ENCODE measurements at regions not wholly inside any gene's neighbourhood (a gene's known extent, or its start where the extent isn't known, plus 50 kb on each side); places are given as distances from the start of the nearest gene placed in this dataset.

DNA sequence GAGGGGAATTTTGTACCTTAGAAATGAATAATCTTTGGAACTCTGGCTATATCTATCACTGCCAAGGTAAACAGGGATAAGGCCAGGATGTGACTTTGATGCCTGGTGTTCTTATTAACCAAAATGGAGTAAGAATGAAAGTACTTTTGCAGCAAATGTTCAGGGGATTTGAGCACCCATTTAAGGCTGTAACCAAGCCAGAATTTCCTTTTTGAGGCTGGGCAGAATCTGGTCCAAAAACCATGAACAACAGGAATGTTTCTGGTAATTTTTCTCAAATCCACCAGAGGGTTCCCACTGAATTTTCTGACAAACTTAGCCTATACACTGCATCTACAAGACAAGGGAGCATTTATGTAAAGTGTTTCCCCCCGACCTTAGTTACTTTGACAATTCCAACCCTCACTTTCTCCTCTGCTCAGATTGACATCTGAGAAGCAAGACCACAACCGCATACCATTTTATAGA is 120.6 kb downstream of the BAMBI start:
- TF ChIP-seq CTCF (tag by site-specific recombination; IDR thresholded peaks at IDR 0.05) (0 out of 2 replicates have a peak, but pooled peaks have one; percentile 20), ZNF350 (tag by site-specific recombination; IDR thresholded peaks at IDR 0.05) (no peak), ZNF768 (tag by site-specific recombination; IDR thresholded peaks at IDR 0.05) (no peak), OVOL3 (tag by site-specific recombination; IDR thresholded peaks at IDR 0.05) (no peak)
- TF ChIP-seq, protein P1, sequence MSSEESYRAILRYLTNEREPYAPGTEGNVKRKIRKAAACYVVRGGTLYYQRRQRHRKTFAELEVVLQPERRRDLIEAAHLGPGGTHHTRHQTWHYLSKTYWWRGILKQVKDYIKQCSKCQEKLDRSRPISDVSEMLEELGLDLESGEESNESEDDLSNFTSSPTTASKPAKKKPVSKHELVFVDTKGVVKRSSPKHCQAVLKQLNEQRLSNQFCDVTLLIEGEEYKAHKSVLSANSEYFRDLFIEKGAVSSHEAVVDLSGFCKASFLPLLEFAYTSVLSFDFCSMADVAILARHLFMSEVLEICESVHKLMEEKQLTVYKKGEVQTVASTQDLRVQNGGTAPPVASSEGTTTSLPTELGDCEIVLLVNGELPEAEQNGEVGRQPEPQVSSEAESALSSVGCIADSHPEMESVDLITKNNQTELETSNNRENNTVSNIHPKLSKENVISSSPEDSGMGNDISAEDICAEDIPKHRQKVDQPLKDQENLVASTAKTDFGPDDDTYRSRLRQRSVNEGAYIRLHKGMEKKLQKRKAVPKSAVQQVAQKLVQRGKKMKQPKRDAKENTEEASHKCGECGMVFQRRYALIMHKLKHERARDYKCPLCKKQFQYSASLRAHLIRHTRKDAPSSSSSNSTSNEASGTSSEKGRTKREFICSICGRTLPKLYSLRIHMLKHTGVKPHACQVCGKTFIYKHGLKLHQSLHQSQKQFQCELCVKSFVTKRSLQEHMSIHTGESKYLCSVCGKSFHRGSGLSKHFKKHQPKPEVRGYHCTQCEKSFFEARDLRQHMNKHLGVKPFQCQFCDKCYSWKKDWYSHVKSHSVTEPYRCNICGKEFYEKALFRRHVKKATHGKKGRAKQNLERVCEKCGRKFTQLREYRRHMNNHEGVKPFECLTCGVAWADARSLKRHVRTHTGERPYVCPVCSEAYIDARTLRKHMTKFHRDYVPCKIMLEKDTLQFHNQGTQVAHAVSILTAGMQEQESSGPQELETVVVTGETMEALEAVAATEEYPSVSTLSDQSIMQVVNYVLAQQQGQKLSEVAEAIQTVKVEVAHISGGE (tag by site-specific recombination; conservative IDR thresholded peaks at IDR 0.05; ENCODE audit: low read depth): no peak
